K562 (cell line): ENCODE measurements at regions not wholly inside any gene's neighbourhood (a gene's known extent, or its start where the extent isn't known, plus 50 kb on each side); places are given as distances from the start of the nearest gene placed in this dataset.
"Not testable (repeated sequence)": the region's sequence is repeated elsewhere in the genome, so short reads cannot be mapped to it uniquely, and the experiment has no call there.

Experiments used
- DMBX1 ChIP-seq: fragments of 250-450 bp; sonication (Bioruptor Pico); IDR thresholded peaks from 2 replicates; pipeline ENCODE4 v1.8.0; 2022; ENCODE audit warnings: inconsistent platforms, mild to moderate bottlenecking, moderate library complexity, borderline replicate concordance
- SMC3 ChIP-seq: conservative IDR thresholded peaks from 2 replicates; pipeline ENCODE4 v1.6.1; 2011; ENCODE audit warnings: low read depth, low read length, improper control_type of control experiment; ENCODE audit not compliant: insufficient read depth
- TF ChIP-seq, protein P1 (sequence below), 2 experiments: fragments of 450-650 bp; formaldehyde crosslinking in 1 of 2; IDR thresholded peaks; 2 replicates each; pipeline versions ENCODE4 v1.4.0 to v1.6.1; 2014 to 2020; ENCODE audit warnings: mild to moderate bottlenecking in 2 of 2, borderline replicate concordance in 1 of 2, low read depth in 1 of 2

DNA sequence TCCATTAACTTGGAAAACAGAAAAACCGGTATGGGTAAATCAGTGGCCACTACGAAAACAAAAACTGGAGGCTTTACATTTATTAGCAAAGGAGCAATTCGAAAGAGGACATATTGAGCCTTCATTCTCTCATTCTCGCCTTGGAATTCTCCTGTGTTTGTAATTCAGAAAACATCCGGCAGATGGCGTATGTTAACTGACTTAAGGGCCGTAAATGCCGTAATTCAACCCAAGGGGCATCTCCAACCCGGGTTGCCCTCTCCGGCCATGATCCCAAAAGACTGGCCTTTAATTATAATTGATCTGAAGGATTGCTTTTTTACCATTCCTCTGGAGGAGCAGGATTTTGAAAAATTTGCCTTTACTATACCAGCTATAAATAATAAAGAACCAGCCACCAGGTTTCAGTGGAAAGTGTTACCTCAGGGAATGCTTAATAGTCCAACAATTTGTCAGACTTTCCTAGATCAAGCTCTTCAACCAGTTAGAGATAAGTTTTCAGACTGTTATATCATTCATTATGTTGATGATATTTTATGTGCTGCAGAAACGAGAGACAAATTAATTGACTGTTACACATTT, 160.9 kb downstream of the GPX5 start (continued):
- TF ChIP-seq, protein P1, sequence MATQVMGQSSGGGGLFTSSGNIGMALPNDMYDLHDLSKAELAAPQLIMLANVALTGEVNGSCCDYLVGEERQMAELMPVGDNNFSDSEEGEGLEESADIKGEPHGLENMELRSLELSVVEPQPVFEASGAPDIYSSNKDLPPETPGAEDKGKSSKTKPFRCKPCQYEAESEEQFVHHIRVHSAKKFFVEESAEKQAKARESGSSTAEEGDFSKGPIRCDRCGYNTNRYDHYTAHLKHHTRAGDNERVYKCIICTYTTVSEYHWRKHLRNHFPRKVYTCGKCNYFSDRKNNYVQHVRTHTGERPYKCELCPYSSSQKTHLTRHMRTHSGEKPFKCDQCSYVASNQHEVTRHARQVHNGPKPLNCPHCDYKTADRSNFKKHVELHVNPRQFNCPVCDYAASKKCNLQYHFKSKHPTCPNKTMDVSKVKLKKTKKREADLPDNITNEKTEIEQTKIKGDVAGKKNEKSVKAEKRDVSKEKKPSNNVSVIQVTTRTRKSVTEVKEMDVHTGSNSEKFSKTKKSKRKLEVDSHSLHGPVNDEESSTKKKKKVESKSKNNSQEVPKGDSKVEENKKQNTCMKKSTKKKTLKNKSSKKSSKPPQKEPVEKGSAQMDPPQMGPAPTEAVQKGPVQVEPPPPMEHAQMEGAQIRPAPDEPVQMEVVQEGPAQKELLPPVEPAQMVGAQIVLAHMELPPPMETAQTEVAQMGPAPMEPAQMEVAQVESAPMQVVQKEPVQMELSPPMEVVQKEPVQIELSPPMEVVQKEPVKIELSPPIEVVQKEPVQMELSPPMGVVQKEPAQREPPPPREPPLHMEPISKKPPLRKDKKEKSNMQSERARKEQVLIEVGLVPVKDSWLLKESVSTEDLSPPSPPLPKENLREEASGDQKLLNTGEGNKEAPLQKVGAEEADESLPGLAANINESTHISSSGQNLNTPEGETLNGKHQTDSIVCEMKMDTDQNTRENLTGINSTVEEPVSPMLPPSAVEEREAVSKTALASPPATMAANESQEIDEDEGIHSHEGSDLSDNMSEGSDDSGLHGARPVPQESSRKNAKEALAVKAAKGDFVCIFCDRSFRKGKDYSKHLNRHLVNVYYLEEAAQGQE (IDR thresholded peaks at IDR 0.05; ENCODE audit: borderline replicate concordance), result peak; percentile 79; the same call in 1 of the 2 replicates
- TF ChIP-seq, protein P1 (CRISPR knock-in tag; IDR thresholded peaks at IDR 0.05; ENCODE audit: low read depth), result not testable (repeated sequence)
- TF ChIP-seq SMC3 (peak; percentile 90), DMBX1 (CRISPR knock-in tag) (0 out of 2 replicates have a peak, but pooled peaks have one; percentile 37)
- TF ChIP-seq, all 486 proteins: peak for 16; not testable (repeated sequence) for 470
